Ishikawa (cell line): ENCODE measurements at regions not wholly inside any gene's neighbourhood (a gene's known extent, or its start where the extent isn't known, plus 50 kb on each side); places are given as distances from the start of the nearest gene placed in this dataset.

Experiments
- EP300 ChIP-seq: IDR thresholded peaks from 2 replicates; pipeline ENCODE4 v1.6.1; 2012; ENCODE audit warnings: borderline replicate concordance
- NFIC ChIP-seq: IDR thresholded peaks from 2 replicates; pipeline ENCODE4 v1.6.1; 2012
- RAD21 ChIP-seq: IDR thresholded peaks from 2 replicates; pipeline ENCODE4 v1.6.1; 2012; ENCODE audit warnings: low read depth
- TF ChIP-seq, protein P1 (sequence below): IDR thresholded peaks from 2 replicates; pipeline ENCODE4 v1.6.1; 2012; ENCODE audit warnings: low read depth, mild to moderate bottlenecking
- TF ChIP-seq, protein P2 (sequence below): IDR thresholded peaks from 2 replicates; pipeline ENCODE4 v1.6.1; 2012
- TF ChIP-seq, protein P3 (sequence below): IDR thresholded peaks from 2 replicates; pipeline ENCODE4 v1.6.1; 2012

DNA sequence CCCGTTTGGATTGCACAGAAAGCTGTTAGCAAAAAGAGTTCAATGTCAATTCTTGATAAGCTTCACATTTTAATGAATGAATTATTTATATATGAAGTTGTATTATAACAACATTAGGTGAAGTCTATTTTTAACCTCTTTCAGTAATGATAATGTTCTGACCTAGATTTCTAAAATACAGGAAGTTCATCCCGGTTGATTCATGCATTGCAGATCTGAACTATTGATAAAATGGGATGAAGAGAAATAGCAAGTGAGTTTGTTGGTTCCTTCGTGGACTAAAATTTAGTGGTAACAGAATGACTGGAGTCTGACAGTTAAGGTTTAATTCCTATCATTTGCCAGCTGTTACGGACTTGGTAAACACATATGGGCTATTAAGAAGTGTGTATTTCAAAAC, 180.5 kb downstream of the PCSK1 start:
- TF ChIP-seq NFIC = no peak
- TF ChIP-seq, protein P1, sequence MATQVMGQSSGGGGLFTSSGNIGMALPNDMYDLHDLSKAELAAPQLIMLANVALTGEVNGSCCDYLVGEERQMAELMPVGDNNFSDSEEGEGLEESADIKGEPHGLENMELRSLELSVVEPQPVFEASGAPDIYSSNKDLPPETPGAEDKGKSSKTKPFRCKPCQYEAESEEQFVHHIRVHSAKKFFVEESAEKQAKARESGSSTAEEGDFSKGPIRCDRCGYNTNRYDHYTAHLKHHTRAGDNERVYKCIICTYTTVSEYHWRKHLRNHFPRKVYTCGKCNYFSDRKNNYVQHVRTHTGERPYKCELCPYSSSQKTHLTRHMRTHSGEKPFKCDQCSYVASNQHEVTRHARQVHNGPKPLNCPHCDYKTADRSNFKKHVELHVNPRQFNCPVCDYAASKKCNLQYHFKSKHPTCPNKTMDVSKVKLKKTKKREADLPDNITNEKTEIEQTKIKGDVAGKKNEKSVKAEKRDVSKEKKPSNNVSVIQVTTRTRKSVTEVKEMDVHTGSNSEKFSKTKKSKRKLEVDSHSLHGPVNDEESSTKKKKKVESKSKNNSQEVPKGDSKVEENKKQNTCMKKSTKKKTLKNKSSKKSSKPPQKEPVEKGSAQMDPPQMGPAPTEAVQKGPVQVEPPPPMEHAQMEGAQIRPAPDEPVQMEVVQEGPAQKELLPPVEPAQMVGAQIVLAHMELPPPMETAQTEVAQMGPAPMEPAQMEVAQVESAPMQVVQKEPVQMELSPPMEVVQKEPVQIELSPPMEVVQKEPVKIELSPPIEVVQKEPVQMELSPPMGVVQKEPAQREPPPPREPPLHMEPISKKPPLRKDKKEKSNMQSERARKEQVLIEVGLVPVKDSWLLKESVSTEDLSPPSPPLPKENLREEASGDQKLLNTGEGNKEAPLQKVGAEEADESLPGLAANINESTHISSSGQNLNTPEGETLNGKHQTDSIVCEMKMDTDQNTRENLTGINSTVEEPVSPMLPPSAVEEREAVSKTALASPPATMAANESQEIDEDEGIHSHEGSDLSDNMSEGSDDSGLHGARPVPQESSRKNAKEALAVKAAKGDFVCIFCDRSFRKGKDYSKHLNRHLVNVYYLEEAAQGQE = no peak
- TF ChIP-seq EP300 = no peak
- TF ChIP-seq, protein P2, sequence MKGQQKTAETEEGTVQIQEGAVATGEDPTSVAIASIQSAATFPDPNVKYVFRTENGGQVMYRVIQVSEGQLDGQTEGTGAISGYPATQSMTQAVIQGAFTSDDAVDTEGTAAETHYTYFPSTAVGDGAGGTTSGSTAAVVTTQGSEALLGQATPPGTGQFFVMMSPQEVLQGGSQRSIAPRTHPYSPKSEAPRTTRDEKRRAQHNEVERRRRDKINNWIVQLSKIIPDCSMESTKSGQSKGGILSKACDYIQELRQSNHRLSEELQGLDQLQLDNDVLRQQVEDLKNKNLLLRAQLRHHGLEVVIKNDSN = no peak
- no peak for TF ChIP-seq RAD21
- TF ChIP-seq, protein P3, sequence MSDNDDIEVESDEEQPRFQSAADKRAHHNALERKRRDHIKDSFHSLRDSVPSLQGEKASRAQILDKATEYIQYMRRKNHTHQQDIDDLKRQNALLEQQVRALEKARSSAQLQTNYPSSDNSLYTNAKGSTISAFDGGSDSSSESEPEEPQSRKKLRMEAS = no peak
